Peyer's patch (tissue), 4 donors: ENCODE measurements at regions not wholly inside any gene's neighbourhood (a gene's known extent, or its start where the extent isn't known, plus 50 kb on each side); places are given as distances from the start of the nearest gene placed in this dataset.

Source experiments
- POLR2A ChIP-seq, 2 donors: fragments of 450-650 bp; IDR thresholded peaks; one replicate each; pipeline ENCODE4 v1.5.1; 2017; ENCODE audit warnings: antibody characterized with exemption in 2 of 2, mild to moderate bottlenecking in 2 of 2, moderate library complexity in 2 of 2
- TF ChIP-seq, protein P1 (sequence below), 6 experiments: fragments of 450-650 bp in 4 of 6; fragments of 200-600 bp in 2 of 6; sonication (generic) in 1 of 6; IDR thresholded peaks; one replicate each; pipeline ENCODE4 v1.5.1; 2017 to 2019; ENCODE audit warnings: antibody characterized with exemption in 6 of 6, mild to moderate bottlenecking in 3 of 6, moderate library complexity in 1 of 6

DNA sequence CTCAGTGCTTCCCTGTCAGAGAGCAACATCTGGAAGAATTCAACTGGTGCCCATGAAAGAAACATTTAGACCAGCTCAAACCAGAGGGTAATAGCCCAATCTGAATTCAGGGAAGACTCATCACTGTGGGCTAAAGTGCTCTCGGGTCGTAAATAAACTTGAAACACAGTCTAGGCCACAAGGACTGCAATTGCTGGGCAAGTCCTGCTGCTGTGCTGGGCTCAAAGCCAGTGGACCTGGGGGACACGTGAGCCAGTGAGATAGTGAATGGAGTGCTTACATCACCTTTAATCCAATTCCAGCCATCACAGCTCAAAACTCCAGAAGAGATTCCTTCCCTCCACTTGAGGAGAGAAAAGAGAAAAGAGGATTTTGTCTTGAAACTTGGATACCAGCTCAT is 78.1 kb upstream of the DAP start:
- TF ChIP-seq, protein P1, sequence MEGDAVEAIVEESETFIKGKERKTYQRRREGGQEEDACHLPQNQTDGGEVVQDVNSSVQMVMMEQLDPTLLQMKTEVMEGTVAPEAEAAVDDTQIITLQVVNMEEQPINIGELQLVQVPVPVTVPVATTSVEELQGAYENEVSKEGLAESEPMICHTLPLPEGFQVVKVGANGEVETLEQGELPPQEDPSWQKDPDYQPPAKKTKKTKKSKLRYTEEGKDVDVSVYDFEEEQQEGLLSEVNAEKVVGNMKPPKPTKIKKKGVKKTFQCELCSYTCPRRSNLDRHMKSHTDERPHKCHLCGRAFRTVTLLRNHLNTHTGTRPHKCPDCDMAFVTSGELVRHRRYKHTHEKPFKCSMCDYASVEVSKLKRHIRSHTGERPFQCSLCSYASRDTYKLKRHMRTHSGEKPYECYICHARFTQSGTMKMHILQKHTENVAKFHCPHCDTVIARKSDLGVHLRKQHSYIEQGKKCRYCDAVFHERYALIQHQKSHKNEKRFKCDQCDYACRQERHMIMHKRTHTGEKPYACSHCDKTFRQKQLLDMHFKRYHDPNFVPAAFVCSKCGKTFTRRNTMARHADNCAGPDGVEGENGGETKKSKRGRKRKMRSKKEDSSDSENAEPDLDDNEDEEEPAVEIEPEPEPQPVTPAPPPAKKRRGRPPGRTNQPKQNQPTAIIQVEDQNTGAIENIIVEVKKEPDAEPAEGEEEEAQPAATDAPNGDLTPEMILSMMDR (IDR thresholded peaks at IDR 0.05): no peak
- TF ChIP-seq POLR2A (IDR thresholded peaks at IDR 0.05): no peak
